GM04503 (cell line): ENCODE measurements at regions not wholly inside any gene's neighbourhood (a gene's known extent, or its start where the extent isn't known, plus 50 kb on each side); places are given as distances from the start of the nearest gene placed in this dataset.
"Not testable (repeated sequence)": the region's sequence is repeated elsewhere in the genome, so short reads cannot be mapped to it uniquely, and the experiment has no call there.

Source experiments
- DNase-seq: peaks from one replicate; pipeline ENCODE4 v3.0.0-alpha.2; 2012; ENCODE audit warnings: low read depth

GRCh38 chr2:155519529-155520130, 812.9 kb downstream of the NR4A2 start:
- no peak for DNase-seq

GRCh38 chr2:155518094-155518493, 814.4 kb downstream of the NR4A2 start:
- DNase-seq: no peak

- DNase-seq: no peak
Measured at GRCh38 chr2:155517362-155517761, 815.2 kb downstream of the NR4A2 start.

GRCh38 chr2:155513248-155513647, 814.8 kb downstream of the KCNJ3 start:
- DNase-seq: no peak

- DNase-seq: no peak
Measured at GRCh38 chr2:155502766-155503165, 804.3 kb downstream of the KCNJ3 start.

- DNase-seq: no peak
Measured at GRCh38 chr2:155498106-155498505, 799.6 kb downstream of the KCNJ3 start.

DNA sequence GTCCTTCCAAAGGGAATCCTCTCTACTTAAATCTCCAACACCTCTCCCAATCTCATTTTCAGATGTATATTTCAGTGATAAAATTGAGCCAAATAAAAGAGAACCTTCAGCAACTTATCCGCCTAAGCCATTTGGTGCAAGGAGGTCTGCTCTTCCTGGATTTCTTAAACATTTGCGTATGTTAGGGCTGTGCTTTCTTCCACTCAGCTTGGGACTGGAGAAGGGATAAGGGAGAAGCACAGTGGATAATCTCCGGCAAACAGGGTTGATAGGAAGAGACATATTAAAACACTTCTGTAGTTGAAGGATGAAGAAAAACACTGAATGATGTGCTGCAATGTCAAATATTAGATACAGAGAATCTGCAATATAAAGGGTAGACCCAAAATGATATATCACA, 796.2 kb downstream of the KCNJ3 start:
- no peak for DNase-seq

DNA sequence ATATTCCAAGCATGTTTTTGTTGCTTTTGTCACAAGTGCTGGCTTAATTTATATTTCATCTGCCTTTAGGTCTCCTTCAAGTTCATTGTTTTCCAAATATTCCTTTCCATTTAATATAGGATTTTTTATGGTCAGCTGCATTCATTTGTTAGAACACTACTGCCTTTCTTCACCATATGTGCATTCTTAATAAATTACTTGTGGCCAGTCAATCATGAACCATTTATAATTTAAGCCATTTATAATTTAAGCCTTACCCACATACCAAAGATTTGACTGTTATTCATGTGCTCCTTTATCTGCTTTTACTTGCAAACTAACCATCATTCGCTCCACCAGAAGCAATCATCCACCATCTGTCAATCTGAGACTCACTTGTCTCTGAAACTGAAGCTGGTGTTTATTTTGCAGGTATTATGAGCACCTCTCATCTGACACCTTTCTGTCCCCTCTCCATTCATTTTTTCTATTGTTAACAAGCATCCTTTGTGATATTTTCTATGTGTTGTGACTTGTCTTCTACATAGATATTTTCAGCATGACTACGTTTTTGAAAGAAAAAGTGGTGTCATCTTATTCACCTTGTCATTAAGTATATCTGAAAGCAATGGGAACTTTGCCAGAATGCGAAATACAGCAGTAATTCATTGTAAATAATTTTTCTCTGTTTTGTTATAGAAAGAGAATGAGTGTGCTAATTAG, 786.8 kb downstream of the KCNJ3 start:
- DNase-seq: no peak

GRCh38 chr2:155481141-155481540, 782.6 kb downstream of the KCNJ3 start:
- no peak for DNase-seq

- not testable (repeated sequence) for DNase-seq
Measured at GRCh38 chr2:155472018-155472417, 773.5 kb downstream of the KCNJ3 start.

- DNase-seq: no peak
Measured at GRCh38 chr2:155456222-155456621, 757.7 kb downstream of the KCNJ3 start.

- DNase-seq: no peak
Measured at GRCh38 chr2:155442755-155443372, 744.4 kb downstream of the KCNJ3 start.

DNA sequence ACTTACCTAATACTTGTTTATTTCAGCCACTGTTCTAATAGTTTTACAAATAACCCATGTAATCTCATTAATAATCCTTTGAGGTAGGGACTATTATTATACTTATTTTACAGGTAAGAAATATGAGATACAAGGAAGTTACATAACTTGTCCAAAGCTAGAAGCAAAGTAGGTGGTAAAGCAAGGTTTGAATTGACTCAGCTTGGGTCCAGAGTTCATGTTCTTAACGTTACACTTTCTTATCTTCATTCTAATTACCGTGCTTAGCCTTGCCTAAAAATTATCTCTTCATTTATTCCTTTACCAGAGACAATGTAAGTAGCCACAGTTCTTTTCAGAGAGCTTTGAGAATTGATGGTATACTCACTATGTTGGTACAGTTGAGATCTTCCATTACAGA, 743.6 kb downstream of the KCNJ3 start:
- no peak for DNase-seq

DNA sequence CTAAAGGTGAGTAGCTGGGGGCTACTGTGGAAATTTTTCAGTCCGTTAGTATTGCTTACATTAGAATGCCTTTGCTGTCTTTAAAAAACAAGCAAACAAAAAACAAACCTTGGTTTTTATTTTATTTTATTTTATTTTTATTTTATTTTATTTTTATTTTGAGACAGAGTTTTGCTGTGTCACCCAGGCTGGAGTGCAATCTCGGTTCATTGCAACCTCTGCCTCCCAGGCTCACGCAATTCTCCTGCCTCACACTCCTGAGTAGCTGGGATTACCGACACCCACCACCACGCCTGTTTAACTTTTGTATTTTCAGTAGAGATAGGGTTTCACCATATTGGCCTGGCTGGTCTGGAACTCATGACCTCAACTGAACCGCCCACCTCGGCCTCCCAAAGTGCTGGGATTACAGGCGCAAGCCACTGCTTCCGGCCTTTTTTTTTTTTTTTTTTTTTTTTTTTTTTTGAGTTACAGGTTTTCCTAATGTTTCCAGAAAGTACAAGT, 732.6 kb downstream of the KCNJ3 start:
- DNase-seq: no peak

DNA sequence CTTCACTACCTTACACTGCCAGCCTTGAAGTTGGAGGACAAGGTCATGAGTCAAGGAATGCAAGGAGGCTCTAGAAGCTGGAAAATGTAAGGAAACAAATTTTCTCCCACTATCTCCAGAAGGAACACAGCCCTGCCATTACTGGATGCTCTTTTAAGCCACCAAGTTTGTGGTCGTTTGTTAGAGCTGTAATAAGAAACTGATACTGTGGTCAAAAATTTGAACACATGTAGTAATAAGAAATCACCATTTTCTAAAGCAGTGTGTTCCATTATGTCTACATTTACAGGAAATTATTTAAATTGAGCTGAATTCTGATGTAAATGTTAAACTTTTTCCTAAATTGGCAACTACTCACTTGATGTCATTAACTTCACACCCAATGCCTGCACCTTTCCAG, 729.0 kb downstream of the KCNJ3 start:
- no peak for DNase-seq

GRCh38 chr2:155424518-155424917, 726.0 kb downstream of the KCNJ3 start:
- no peak for DNase-seq

DNA sequence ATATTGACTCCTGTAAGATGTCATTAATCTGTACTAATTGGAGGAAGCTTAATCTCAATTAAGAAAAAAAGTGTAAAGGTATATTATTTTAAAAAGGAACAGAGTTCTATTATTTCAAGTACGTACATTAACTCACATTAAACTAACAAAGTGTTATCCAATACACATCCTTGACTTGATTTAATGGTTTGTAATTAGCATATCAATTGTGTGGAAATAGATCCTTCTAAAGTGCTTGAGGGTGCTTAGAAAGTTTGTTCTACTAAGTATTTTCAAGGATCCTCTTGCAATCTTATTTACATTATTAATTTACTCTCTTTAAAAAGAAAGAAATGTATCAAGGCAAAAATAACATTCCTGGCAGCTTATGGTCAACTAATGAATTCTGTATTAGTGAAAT, 720.3 kb downstream of the KCNJ3 start:
- no peak for DNase-seq

GRCh38 chr2:155412598-155412997, 714.1 kb downstream of the KCNJ3 start:
- DNase-seq: no peak

GRCh38 chr2:155404433-155405002, 706.0 kb downstream of the KCNJ3 start:
- no peak for DNase-seq

DNA sequence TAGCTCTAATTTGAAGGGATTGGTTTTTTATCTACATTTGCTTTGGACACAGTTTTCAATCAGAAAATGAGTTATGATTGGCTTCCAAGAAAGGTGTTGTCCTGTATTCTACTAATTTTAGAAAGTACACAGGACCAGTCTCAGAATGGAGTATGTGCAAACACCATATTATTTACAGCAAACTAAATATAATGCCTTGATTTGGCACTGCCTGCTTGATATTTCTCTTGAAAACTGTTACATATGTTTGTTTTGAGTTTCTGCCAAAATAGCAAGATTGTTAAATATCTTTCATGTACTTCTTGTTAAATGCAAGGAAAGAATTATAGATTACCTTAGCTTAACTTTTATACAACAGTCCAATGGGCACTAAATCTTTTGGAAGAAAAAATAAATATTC, 694.9 kb downstream of the KCNJ3 start:
- DNase-seq: no peak

DNA sequence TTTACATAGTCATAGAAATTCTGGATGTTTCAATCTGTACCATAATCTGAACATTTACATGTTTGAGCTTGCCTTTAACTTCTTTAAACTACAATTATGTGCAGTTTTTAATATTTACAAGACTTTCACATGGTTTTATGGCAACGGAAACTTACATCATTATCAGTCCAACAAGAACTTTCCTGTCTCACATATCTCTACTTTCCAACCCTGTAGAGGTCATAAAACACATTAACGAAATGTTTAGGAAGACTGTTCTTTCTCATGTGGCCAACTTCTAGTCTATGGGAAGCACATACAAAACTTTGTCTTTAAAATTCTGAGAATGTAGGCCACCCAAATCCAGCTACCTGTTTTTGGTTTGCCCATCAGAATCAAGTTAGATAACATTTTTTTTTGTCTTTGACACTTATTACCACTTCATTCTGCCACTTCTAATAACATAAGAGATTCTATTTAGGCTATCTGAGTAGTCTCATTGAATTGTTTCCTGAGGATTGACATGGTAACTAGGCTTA, 693.2 kb downstream of the KCNJ3 start:
- DNase-seq: no peak

DNA sequence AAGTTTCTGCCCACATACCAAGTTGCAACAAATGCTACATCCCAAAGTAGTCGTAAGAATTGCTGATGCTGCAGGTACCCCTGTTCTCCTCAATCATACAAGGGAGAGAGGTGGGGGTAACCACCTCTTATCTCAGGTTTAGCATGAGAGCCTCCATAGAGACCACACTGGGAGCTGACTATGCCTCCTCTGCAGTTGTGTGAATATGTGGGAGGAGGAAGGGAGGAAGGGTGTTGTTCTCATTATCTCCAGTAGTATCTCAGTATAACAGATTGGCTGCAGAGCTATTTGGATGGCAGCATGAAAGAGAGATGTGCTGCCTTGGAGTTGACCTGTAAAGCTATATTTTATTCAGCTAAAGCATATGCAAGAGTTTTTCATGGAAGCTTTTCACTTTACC, 690.7 kb downstream of the KCNJ3 start:
- no peak for DNase-seq
